ENCODE measurements at regions not wholly inside any gene's neighbourhood (a gene's known extent, or its start where the extent isn't known, plus 50 kb on each side); places are given as distances from the start of the nearest gene placed in this dataset.

- TF ChIP-seq CTCF (IDR thresholded peaks at IDR 0.05; ENCODE audit: poor library complexity, severe bottlenecking) (no peak), EP300 (conservative IDR thresholded peaks at IDR 0.05; ENCODE audit: poor library complexity, severe bottlenecking) (no peak), TAF1 (IDR thresholded peaks at IDR 0.05; ENCODE audit: low read depth) (no peak)
Measured at GRCh38 chr5:97657239-97657638, 474.2 kb upstream of the RIOK2 start.
